AG09319 (cell line): ENCODE measurements at regions not wholly inside any gene's neighbourhood (a gene's known extent, or its start where the extent isn't known, plus 50 kb on each side); places are given as distances from the start of the nearest gene placed in this dataset.

Experiments used
- DNase-seq: peaks from one replicate; pipeline ENCODE4 v3.0.0-alpha.2; 2010; ENCODE audit warnings: low read depth; ENCODE audit errors: extremely low read depth
- TF ChIP-seq, protein P1 (sequence below): IDR thresholded peaks from 2 replicates; pipeline ENCODE4 v1.5.1; 2011; ENCODE audit warnings: low read depth, mild to moderate bottlenecking, inconsistent platforms, low read length, moderate library complexity

DNA sequence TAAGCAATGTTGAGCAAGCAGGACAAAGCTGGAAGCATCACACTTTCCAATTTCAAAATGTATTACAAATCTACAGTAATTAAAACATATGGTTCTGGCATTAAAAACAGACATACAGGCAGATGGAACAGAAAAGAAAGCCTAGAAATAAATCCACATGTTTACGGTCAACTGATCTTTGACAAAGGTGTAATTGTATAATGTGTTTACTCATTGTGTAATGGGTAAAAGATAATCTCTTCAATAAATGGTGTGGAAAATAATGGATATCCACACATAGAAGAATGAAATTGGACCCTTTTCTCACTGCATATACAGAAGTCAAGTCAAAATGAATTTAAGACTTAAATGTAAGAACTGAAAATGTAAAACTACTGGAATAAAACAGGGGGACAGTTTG is 394.2 kb downstream of the ANKRD50 start:
- DNase-seq, result no peak
- TF ChIP-seq, protein P1, sequence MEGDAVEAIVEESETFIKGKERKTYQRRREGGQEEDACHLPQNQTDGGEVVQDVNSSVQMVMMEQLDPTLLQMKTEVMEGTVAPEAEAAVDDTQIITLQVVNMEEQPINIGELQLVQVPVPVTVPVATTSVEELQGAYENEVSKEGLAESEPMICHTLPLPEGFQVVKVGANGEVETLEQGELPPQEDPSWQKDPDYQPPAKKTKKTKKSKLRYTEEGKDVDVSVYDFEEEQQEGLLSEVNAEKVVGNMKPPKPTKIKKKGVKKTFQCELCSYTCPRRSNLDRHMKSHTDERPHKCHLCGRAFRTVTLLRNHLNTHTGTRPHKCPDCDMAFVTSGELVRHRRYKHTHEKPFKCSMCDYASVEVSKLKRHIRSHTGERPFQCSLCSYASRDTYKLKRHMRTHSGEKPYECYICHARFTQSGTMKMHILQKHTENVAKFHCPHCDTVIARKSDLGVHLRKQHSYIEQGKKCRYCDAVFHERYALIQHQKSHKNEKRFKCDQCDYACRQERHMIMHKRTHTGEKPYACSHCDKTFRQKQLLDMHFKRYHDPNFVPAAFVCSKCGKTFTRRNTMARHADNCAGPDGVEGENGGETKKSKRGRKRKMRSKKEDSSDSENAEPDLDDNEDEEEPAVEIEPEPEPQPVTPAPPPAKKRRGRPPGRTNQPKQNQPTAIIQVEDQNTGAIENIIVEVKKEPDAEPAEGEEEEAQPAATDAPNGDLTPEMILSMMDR, result no peak

DNA sequence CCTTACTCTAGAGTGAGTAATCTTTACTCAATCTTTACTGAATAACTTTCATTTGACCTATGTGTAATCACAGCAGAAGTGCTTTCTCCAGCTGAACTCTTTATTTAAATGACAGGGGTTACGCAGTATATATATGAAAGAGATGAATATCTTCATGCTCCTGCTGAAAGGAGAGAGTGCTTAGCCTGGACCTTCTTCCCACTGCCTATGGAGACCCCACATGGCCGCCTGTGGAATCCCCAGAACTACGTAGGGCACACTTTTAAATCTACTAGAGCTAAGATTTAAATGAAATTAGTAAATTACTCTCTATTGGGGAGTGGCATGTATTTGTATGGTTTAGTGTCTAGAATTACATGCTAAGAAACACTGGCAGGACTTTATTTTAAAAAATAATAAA is 391.2 kb downstream of the ANKRD50 start:
- TF ChIP-seq, protein P1, result no peak
- no peak for DNase-seq

DNA sequence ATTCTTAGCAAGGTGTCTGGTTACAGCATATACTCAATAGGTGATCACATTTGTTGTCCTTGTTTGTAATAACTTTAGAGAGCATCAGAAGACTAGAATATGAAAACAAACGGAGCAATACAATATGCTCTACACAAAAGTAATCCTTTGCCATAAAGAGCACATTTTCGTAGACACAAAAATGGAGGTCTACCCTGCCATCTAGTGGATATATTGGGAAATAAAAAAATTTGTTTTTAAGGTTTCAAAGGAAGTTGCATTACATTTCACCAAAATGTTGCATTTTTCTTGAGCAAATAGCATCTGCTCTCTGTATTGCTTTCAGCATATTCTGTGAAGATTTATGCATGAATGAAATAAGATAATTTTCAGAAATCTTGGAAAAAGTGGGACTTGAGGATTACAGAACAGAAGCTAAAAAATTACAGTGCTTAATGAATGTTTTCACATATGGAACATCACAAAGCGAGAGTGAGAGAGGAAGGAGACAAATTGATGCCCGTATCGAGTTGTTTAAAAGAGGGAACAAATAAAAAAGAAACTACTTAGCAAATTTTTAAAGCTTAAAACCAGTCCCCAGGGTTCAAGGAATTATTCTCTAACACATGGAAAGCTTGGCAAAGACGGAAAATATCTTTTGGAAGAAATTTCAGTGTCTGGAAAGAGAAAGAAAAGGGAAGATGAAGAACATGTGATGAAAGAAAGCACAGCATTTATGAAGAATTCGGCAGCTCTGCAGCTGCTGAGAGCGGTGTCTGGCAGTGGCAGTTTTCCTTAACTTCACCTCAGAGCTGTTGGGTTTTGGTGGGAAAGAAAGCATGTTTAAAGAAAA is 390.1 kb downstream of the ANKRD50 start:
- TF ChIP-seq, protein P1, result peak; percentile 41
- DNase-seq, result no peak

DNA sequence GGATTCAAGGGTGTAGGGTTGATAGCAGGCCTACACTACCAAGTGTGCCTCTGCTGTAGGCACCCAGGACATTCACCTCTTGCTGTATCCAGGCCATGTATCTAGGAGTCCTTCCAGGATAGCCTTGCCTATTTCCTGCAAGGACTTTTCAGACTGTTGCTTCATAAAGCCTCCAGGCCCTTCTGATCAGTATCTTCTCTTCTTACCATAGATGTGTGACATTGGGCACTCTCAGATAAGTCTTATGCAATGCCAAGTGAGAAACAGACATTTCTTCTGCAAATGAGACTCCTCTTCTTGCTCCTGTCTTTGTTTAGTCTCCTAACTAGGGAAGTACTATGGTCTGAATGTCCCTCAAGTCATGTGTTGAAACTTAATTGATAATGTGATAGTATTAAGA is 386.8 kb downstream of the ANKRD50 start:
- TF ChIP-seq, protein P1, result no peak
- DNase-seq, result no peak

DNA sequence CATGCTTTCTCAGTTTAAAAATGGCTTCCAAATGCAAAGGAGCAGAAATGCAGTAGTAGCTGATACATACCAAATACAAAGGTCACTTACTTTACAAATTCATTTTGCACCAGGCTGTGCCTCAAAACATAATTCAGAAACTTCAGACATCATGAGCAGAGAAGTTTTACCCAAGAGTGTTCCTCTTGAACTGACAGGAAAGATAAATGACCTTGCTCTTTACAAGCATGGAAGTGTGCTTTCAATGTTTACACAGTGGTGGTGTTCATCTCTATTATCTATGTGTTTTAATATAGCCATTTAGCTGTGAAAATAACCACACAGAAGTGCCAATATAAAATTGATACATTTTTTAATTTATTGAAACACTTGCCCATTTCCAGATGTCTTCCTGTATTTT is 383.4 kb downstream of the ANKRD50 start:
- TF ChIP-seq, protein P1, result no peak
- DNase-seq, result no peak

DNA sequence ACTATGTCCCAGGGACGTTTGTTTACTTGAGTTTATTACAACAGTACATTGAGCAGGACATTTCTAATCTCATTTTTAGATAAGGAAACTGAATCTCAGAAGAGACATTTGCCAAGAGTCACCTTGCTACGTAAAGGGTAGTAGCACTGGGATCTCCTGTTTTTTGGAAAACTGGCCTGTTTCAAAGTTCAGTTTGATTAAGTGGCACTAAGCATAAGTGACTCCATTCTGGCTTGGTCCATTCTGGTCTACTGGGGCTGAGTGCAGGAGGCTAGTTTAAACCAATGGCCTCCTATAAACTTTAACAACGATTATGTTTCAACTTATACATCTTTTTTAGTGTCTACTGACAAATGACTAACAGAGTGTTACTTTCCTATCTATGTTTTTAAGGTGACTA is 382.5 kb downstream of the ANKRD50 start:
- TF ChIP-seq, protein P1, result no peak
- no peak for DNase-seq

DNA sequence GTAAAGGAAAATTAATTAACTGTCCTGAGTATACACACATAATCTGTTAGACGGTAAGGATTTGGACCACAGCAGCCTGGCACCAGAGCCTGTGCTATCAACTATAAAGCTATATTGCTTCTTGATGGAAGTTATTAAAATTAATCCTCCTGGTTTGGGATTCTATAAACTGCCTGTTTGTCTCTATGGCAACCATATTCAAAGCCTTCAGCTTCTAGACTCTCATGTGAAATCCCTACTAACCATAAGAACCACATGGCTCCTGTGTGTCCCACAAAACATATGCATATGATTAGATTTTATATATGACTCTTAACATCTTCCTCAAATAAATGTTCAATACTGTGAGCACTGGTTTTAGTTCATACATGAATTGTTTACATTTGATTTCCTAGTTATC is 380.8 kb downstream of the ANKRD50 start:
- DNase-seq, result no peak
- TF ChIP-seq, protein P1, result no peak
